Body of pancreas (tissue), 4 donors: ENCODE measurements at regions not wholly inside any gene's neighbourhood (a gene's known extent, or its start where the extent isn't known, plus 50 kb on each side); places are given as distances from the start of the nearest gene placed in this dataset.
"Not testable (repeated sequence)": the region's sequence is repeated elsewhere in the genome, so short reads cannot be mapped to it uniquely, and the experiment has no call there.

Experiments used
- ATAC-seq: fragments of 150-250 bp; one replicate; pipeline ENCODE4 v1.9.1; 2016
- DNase-seq, 4 donors: peaks; one replicate each; pipeline ENCODE4 v3.0.0-alpha.2; 2019
- H3K27ac ChIP-seq, 4 donors: fragments of 200-600 bp; sonication (generic); 1 replicate in 3 of 4; 2 replicates in 1 of 4; pipeline versions ENCODE4 v1.5.1 to v1.6.1; 2016 to 2019; ENCODE audit warnings: mild to moderate bottlenecking in 1 of 4, mixed read lengths in 1 of 4, moderate library complexity in 1 of 4
- H3K27me3 ChIP-seq, 2 donors: fragments of 200-600 bp; sonication (generic); one replicate each; pipeline ENCODE4 v1.6.0; 2016; ENCODE audit warnings: mild to moderate bottlenecking in 1 of 2
- H3K36me3 ChIP-seq, 2 donors: fragments of 200-600 bp; sonication (generic); replicated peaks in 1 of 2; 2 replicates each; pipeline ENCODE4 v1.5.1; 2016; ENCODE audit warnings: low read depth in 2 of 2; ENCODE audit not compliant: insufficient read depth in 1 of 2
- H3K4me1 ChIP-seq: fragments of 200-600 bp; sonication (generic); one replicate; pipeline ENCODE4 v1.6.0; 2016
- H3K4me3 ChIP-seq, 2 donors: fragments of 200-600 bp; sonication (generic); 1 replicate in 1 of 2; 2 replicates in 1 of 2; pipeline ENCODE4 v1.5.1; 2016 to 2019
- H3K9me3 ChIP-seq, 3 donors: fragments of 200-600 bp; sonication (generic); 1 replicate in 2 of 3; 2 replicates in 1 of 3; pipeline ENCODE4 v1.5.1; 2016
- CTCF ChIP-seq, 7 experiments: fragments of 450-650 bp in 4 of 7; fragments of 200-600 bp in 3 of 7; sonication (generic) in 3 of 7; IDR thresholded peaks; one replicate each; pipeline ENCODE4 v1.5.1; 2016 to 2019; ENCODE audit warnings: antibody characterized with exemption in 7 of 7
- POLR2A ChIP-seq, 3 donors: fragments of 450-650 bp; IDR thresholded peaks; one replicate each; pipeline ENCODE4 v1.6.1; 2016; ENCODE audit warnings: antibody characterized with exemption in 3 of 3, mild to moderate bottlenecking in 2 of 3
- WGBS, 2 donors: methylation state at CpG; one replicate each; pipeline ENCODE4 v1.1.5; 2017; 5-methylcytosine and 5-hydroxymethylcytosine counted together
- intact Hi-C: fragments of 100-400 bp; cut with DNase I; formaldehyde crosslinking; loops from one replicate; pipeline ENCODE4 v1.15.1; 2023

- TF ChIP-seq CTCF (IDR thresholded peaks at IDR 0.05): no peak
- no peak for TF ChIP-seq POLR2A (IDR thresholded peaks at IDR 0.05)
- no peaks in the 10 kb centered on the region for H3K27me3 ChIP-seq
- H3K4me3 ChIP-seq: no peak overlapping the region
- H3K9me3 ChIP-seq: no peaks in the 10 kb centered on the region
- 62 to 70% methylated on average over 4 of the region's 4 CpGs for WGBS, 2 donors
- H3K4me1 ChIP-seq: no peaks in the 10 kb centered on the region
- H3K36me3 ChIP-seq: no peaks in the 10 kb centered on the region
- DNase-seq (no peak), ATAC-seq (no peak)
- H3K27ac ChIP-seq: no peak overlapping the region
- intact Hi-C loops: no loop called here
Measured at GRCh38 chr12:105598031-105598430, 267.5 kb downstream of the C12orf75 start.

- no peaks in the 10 kb centered on the region for H3K9me3 ChIP-seq
- H3K36me3 ChIP-seq: no peaks in the 10 kb centered on the region
- intact Hi-C loops: no loop called here
- no peak overlapping the region for H3K4me3 ChIP-seq
- 33 to 39% methylated on average over 2 of the region's 2 CpGs for WGBS, 2 donors
- no peaks in the 10 kb centered on the region for H3K4me1 ChIP-seq
- H3K27me3 ChIP-seq: no peaks in the 10 kb centered on the region
- ATAC-seq (no peak), DNase-seq (no peak)
- no peak overlapping the region for H3K27ac ChIP-seq
- no peak for TF ChIP-seq POLR2A (IDR thresholded peaks at IDR 0.05)
- TF ChIP-seq CTCF (IDR thresholded peaks at IDR 0.05): no peak
Measured at GRCh38 chr12:105600911-105601545, 270.5 kb downstream of the C12orf75 start.

- ATAC-seq, H3K36me3 ChIP-seq, H3K27ac ChIP-seq, intact Hi-C loops, DNase-seq, H3K9me3 ChIP-seq, H3K4me3 ChIP-seq, H3K27me3 ChIP-seq, H3K4me1 ChIP-seq: not testable (repeated sequence)
- WGBS, 2 donors: 61 to 63% methylated on average over 5 of the region's 5 CpGs
Measured at GRCh38 chr12:105602312-105602711, 271.8 kb downstream of the C12orf75 start.

- ATAC-seq, H3K27ac ChIP-seq, H3K27me3 ChIP-seq, intact Hi-C loops, DNase-seq, H3K9me3 ChIP-seq, H3K36me3 ChIP-seq, H3K4me3 ChIP-seq, H3K4me1 ChIP-seq: not testable (repeated sequence)
- 36 to 38% methylated on average over 3 of the region's 3 CpGs for WGBS, 2 donors
Measured at GRCh38 chr12:105604281-105604680, 273.8 kb downstream of the C12orf75 start.

GRCh38 chr12:105606613-105607012 is 276.1 kb downstream of the C12orf75 start:
- H3K36me3 ChIP-seq, H3K9me3 ChIP-seq, H3K27ac ChIP-seq, H3K4me3 ChIP-seq, DNase-seq, intact Hi-C loops, H3K4me1 ChIP-seq, ATAC-seq, H3K27me3 ChIP-seq: not testable (repeated sequence)
- 83 to 84% methylated on average over 1 of the region's 1 CpG for WGBS, 2 donors

- H3K27me3 ChIP-seq, H3K9me3 ChIP-seq, ATAC-seq, H3K27ac ChIP-seq, intact Hi-C loops, DNase-seq, H3K36me3 ChIP-seq, H3K4me3 ChIP-seq, H3K4me1 ChIP-seq: not testable (repeated sequence)
- WGBS, 2 donors: 81 to 89% methylated on average over 3 of the region's 3 CpGs
Measured at GRCh38 chr12:105609001-105609400, 278.5 kb downstream of the C12orf75 start.

DNA sequence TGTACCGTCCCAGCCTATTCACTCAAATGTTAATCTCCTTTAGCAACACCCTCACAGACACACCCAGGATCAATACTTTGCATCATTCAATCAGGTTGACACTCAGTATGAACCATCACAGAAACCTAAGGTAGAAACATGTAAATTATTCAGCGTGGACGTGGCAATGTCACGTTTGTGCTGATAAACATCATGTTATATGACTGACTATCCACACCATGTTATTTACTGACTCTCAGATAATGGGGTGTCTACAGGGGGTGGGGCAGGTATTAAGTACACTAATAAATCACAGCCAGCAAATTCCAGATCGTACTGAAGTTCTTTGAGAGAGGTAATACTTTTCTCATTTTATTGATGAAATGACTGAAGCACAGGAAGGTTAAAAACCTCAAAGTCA is 280.0 kb downstream of the C12orf75 start:
- Histone ChIP-seq H3K27me3 (no peaks in the 10 kb centered on the region), H3K27ac (no peak overlapping the region), H3K9me3 (no peaks in the 10 kb centered on the region), H3K4me3 (no peak overlapping the region), H3K36me3 (no peaks in the 10 kb centered on the region), H3K4me1 (no peaks in the 10 kb centered on the region)
- WGBS, 2 donors: 42 to 44% methylated on average over 5 of the region's 5 CpGs
- intact Hi-C loops: no loop called here
- TF ChIP-seq CTCF (IDR thresholded peaks at IDR 0.05) (no peak), POLR2A (IDR thresholded peaks at IDR 0.05) (no peak)
- ATAC-seq (no peak), DNase-seq (no peak)
